ENCODE measurements at regions not wholly inside any gene's neighbourhood (a gene's known extent, or its start where the extent isn't known, plus 50 kb on each side); places are given as distances from the start of the nearest gene placed in this dataset.

GRCh38 chr17:33847900-33848299 is 407.2 kb upstream of the CCL2 start:
- Mint-ChIP-seq H3K9me3 (peaks cover 42% of the 10 kb centered on the region), H3K27ac (no peak overlapping the region), H3K36me3 (ENCODE audit: low read depth) (no peaks in the 10 kb centered on the region), H3K4me3 (no peak overlapping the region), H3K4me1 (ENCODE audit: low read depth) (no peaks in the 10 kb centered on the region), H3K27me3 (ENCODE audit: insufficient read depth) (peaks cover 2% of the 10 kb centered on the region)
- TF ChIP-seq CTCF (IDR thresholded peaks at IDR 0.05), result no peak
- no peak for DNase-seq

- peaks cover 45% of the 10 kb centered on the region for H3K9me3 Mint-ChIP-seq
- H3K4me3 Mint-ChIP-seq, result no peak overlapping the region
- H3K27ac Mint-ChIP-seq, result no peak overlapping the region
- H3K4me1 Mint-ChIP-seq (ENCODE audit: low read depth), result no peaks in the 10 kb centered on the region
- no peaks in the 10 kb centered on the region for H3K36me3 Mint-ChIP-seq (ENCODE audit: low read depth)
- TF ChIP-seq CTCF (IDR thresholded peaks at IDR 0.05), result no peak
- H3K27me3 Mint-ChIP-seq (ENCODE audit: insufficient read depth), result peaks cover 2% of the 10 kb centered on the region
- no peak for DNase-seq
Observed at GRCh38 chr17:33848433-33848832, 406.7 kb upstream of the CCL2 start.

GRCh38 chr17:33854596-33854995 is 400.5 kb upstream of the CCL2 start:
- no peak overlapping the region for H3K27ac Mint-ChIP-seq

GRCh38 chr17:33858121-33858520 is 397.0 kb upstream of the CCL2 start:
- TF ChIP-seq CTCF (IDR thresholded peaks at IDR 0.05), result no peak
- H3K4me3 Mint-ChIP-seq, result no peak overlapping the region
- no peak for DNase-seq
- H3K27me3 Mint-ChIP-seq (ENCODE audit: insufficient read depth), result no peaks in the 10 kb centered on the region; the same call in 1 of the 2 replicates
- H3K4me1 Mint-ChIP-seq (ENCODE audit: low read depth), result no peaks in the 10 kb centered on the region
- no peaks in the 10 kb centered on the region; the same call in 1 of the 2 replicates for H3K36me3 Mint-ChIP-seq (ENCODE audit: low read depth)
- peaks cover 72% of the 10 kb centered on the region for H3K9me3 Mint-ChIP-seq
- no peak overlapping the region for H3K27ac Mint-ChIP-seq

More at GRCh38 chr17:33854596-33854995, 400.5 kb upstream of the CCL2 start:
- H3K4me1 Mint-ChIP-seq (ENCODE audit: low read depth), result no peaks in the 10 kb centered on the region
- DNase-seq, result no peak
- no peak overlapping the region for H3K4me3 Mint-ChIP-seq
- H3K9me3 Mint-ChIP-seq, result peaks cover 69% of the 10 kb centered on the region
- H3K27me3 Mint-ChIP-seq (ENCODE audit: insufficient read depth), result no peaks in the 10 kb centered on the region; the same call in 1 of the 2 replicates
- no peaks in the 10 kb centered on the region for H3K36me3 Mint-ChIP-seq (ENCODE audit: low read depth)
- no peak for TF ChIP-seq CTCF (IDR thresholded peaks at IDR 0.05)

- Mint-ChIP-seq H3K36me3 (ENCODE audit: low read depth) (no peaks in the 10 kb centered on the region; the same call in 1 of the 2 replicates), H3K27me3 (ENCODE audit: insufficient read depth) (no peaks in the 10 kb centered on the region; the same call in 1 of the 2 replicates), H3K27ac (no peak overlapping the region), H3K4me3 (no peak overlapping the region), H3K4me1 (ENCODE audit: low read depth) (no peaks in the 10 kb centered on the region), H3K9me3 (peaks cover 66% of the 10 kb centered on the region)
- DNase-seq, result no peak
- TF ChIP-seq CTCF (IDR thresholded peaks at IDR 0.05), result no peak
Observed at GRCh38 chr17:33858682-33859081, 396.4 kb upstream of the CCL2 start.
